HG03097 (cell line): ENCODE measurements at regions not wholly inside any gene's neighbourhood (a gene's known extent, or its start where the extent isn't known, plus 50 kb on each side); places are given as distances from the start of the nearest gene placed in this dataset.
"Not testable (repeated sequence)": the region's sequence is repeated elsewhere in the genome, so short reads cannot be mapped to it uniquely, and the experiment has no call there.

Experiments used
- ATAC-seq: cut with Tn5 transposase; IDR thresholded peaks from one replicate; pipeline ENCODE4 v1.9.1; 2021; ENCODE audit not compliant: unreplicated experiment, low FRiP score

- ATAC-seq, result peak; percentile 82
These were observed 60.6 kb upstream of the AKR1C1 start for GRCh38 chr10:4902571-4903011.

- ATAC-seq, result not testable (repeated sequence)
These were observed 60.1 kb upstream of the AKR1C1 start for GRCh38 chr10:4903126-4903525.

DNA sequence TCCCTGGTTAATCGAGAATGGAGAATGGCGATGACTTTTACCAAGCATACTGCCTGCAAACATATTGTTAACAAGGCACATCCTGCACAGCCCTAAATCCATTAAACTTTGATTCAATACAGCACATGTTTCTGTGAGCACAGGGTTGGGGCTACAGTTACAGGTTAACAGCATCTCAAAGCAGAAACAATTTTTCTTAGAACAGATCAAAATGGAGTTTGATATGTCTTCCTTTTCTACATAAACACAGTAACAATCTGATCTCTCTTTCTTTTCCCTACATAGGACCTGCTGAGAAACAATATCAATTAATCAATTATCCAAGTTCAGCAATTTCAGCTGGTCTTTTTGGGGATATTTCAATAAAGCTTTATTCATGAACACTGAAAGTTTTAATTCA lies 59.5 kb upstream of the AKR1C1 start:
- not testable (repeated sequence) for ATAC-seq

- ATAC-seq, result no peak
These were observed 54.1 kb upstream of the AKR1C1 start for GRCh38 chr10:4909118-4909517.
